ENCODE measurements at regions not wholly inside any gene's neighbourhood (a gene's known extent, or its start where the extent isn't known, plus 50 kb on each side); places are given as distances from the start of the nearest gene placed in this dataset.

DNA sequence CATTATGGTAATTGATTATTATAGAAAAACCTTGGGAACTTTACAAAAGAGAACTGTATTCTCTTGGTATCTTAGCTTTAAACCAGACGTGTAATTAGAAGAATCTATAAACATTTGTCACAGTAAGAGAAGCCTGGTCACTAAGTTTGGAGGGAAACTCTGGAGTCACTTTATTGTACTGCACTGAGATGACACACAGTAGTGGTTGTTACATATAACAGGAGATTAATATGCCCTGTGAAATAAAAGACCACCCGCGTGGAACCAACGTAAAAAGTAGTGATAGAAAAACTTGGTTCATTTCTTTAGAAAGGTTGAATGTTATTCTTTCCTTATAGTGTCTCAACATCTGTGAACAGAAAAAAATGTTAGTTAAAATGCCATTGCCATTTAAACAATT, 416.1 kb downstream of the MDFIC start:
- Histone ChIP-seq H3K27ac (no peak overlapping the region), H3K36me3 (ENCODE audit: insufficient read depth in 1 of 2, low read depth in 1 of 2) (no peaks in the 10 kb centered on the region), H3K9me3 (no peaks in the 10 kb centered on the region), H3K27me3 (ENCODE audit: insufficient read depth in 3 of 3, low read length in 2 of 3) (no peaks in the 10 kb centered on the region), H3K4me1 (no peaks in the 10 kb centered on the region), H3K4me3 (no peak overlapping the region)
- WGBS, 3 donors = 83 to 88% (median 86%) methylated on average over 4 of the region's 4 CpGs
- DNase-seq (no peak), ATAC-seq (no peak)
- intact Hi-C loops (cut with DNase I) = no loop called here
- TF ChIP-seq, protein P1, sequence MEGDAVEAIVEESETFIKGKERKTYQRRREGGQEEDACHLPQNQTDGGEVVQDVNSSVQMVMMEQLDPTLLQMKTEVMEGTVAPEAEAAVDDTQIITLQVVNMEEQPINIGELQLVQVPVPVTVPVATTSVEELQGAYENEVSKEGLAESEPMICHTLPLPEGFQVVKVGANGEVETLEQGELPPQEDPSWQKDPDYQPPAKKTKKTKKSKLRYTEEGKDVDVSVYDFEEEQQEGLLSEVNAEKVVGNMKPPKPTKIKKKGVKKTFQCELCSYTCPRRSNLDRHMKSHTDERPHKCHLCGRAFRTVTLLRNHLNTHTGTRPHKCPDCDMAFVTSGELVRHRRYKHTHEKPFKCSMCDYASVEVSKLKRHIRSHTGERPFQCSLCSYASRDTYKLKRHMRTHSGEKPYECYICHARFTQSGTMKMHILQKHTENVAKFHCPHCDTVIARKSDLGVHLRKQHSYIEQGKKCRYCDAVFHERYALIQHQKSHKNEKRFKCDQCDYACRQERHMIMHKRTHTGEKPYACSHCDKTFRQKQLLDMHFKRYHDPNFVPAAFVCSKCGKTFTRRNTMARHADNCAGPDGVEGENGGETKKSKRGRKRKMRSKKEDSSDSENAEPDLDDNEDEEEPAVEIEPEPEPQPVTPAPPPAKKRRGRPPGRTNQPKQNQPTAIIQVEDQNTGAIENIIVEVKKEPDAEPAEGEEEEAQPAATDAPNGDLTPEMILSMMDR (IDR thresholded peaks at IDR 0.05) = no peak

DNA sequence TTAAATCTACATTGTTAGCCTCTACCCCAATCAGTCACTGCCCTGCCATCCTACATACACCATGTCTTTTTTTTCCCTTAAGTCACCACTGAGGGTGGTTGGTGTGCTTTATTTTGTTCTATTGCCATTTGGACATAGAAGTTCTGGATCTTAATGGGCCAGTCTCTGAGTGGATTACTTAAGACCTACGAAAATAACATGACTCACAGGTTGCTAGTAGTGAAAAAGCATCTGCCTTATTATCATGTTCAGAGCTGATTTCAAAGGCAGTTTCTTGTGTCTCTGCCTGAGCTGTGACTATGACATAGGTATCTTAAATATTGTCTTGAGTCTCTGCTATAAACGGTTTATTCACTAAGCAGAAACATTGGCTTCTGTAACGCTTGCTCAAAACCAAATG, 410.8 kb downstream of the MDFIC start:
- WGBS, 3 donors = 74 to 82% (median 75%) methylated on average over 3 of the region's 3 CpGs

DNA sequence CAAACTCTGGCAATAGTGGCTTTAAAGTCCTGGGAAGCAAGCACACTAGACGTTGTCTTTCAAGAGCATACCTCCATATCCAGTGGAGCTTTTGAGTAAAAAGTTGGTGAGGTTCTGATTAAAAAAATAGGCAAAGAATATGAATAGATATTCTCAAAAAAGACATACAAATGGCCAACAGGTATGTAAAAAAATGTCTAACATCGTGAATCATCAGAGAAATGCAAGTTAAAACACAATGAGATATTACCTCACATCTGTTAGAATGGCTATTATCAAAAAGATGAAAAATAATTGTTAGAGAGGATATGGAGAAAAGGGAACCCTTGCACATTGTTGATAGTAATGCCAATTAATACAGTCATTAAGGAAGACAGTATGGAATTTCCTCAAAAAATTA, 407.1 kb downstream of the MDFIC start:
- ATAC-seq (no peak), DNase-seq (no peak)
- WGBS, 3 donors = 66 to 91% (median 84%) methylated on average over 2 of the region's 2 CpGs
- Histone ChIP-seq H3K4me3 (no peak overlapping the region), H3K27ac (no peak overlapping the region), H3K27me3 (ENCODE audit: insufficient read depth in 3 of 3, low read length in 2 of 3) (no peaks in the 10 kb centered on the region), H3K9me3 (no peaks in the 10 kb centered on the region), H3K36me3 (ENCODE audit: insufficient read depth in 1 of 2, low read depth in 1 of 2) (no peaks in the 10 kb centered on the region), H3K4me1 (no peaks in the 10 kb centered on the region)
- intact Hi-C loops (cut with DNase I) = no loop called here
- TF ChIP-seq, protein P1 (IDR thresholded peaks at IDR 0.05) = no peak

More for the DNA sequence above, 410.8 kb downstream of the MDFIC start:
- no peaks in the 10 kb centered on the region for H3K27me3 ChIP-seq (ENCODE audit: insufficient read depth in 3 of 3, low read length in 2 of 3)
- no peaks in the 10 kb centered on the region for H3K4me1 ChIP-seq
- H3K4me3 ChIP-seq = no peak overlapping the region
- intact Hi-C loops (cut with DNase I) = no loop called here
- DNase-seq = no peak
- ATAC-seq = no peak
- H3K36me3 ChIP-seq (ENCODE audit: insufficient read depth in 1 of 2, low read depth in 1 of 2) = no peaks in the 10 kb centered on the region
- no peak overlapping the region for H3K27ac ChIP-seq
- TF ChIP-seq, protein P1 (IDR thresholded peaks at IDR 0.05) = no peak
- H3K9me3 ChIP-seq = no peaks in the 10 kb centered on the region

DNA sequence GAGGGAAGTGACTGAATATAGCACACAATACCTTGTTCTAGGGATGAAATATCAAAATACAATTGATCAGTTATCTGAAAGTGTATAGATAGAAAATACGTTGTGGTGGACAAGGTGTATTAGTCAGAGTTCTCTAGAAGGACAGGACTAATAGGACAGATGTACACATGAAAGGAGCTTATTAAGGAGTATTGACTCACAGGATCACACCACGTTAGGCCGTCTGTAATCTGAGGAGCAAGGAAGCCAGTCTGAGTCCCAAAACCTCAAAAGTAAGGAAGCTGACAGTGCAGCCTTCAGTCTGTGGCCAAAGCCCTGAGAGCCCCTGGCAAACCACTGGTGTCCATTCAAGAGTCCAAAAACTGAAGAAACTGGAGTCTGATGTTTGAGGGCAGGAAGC, 406.1 kb downstream of the MDFIC start:
- H3K27ac ChIP-seq = no peak overlapping the region
- TF ChIP-seq, protein P1 (IDR thresholded peaks at IDR 0.05) = no peak
- intact Hi-C loops (cut with DNase I) = no loop called here
- no peaks in the 10 kb centered on the region for H3K36me3 ChIP-seq (ENCODE audit: insufficient read depth in 1 of 2, low read depth in 1 of 2)
- ATAC-seq = no peak
- H3K4me1 ChIP-seq = no peaks in the 10 kb centered on the region
- 56 to 63% (median 59%) methylated on average over 3 of the region's 3 CpGs for WGBS, 3 donors
- no peaks in the 10 kb centered on the region for H3K9me3 ChIP-seq
- no peaks in the 10 kb centered on the region for H3K27me3 ChIP-seq (ENCODE audit: insufficient read depth in 3 of 3, low read length in 2 of 3)
- no peak overlapping the region for H3K4me3 ChIP-seq
- no peak for DNase-seq

DNA sequence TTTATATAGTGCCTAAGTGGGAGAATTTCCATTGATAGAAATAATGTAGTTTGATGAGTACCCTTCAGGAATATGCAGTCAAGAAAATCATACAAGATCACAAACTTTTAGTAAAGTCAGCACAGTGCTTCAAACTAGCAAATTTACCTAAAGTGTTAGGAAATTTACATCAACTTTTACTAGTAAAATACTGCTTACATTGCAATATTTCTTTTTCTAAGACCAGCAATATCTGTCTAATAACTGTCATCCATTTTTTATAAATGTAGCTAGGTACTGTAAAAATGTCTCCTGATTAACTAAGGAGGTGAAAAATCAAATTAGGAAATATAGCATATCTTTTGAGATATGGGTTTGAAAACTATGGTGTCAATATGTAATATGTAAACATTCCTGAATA, 405.4 kb downstream of the MDFIC start:
- TF ChIP-seq, protein P1 (IDR thresholded peaks at IDR 0.05) = no peak
- H3K4me3 ChIP-seq = no peak overlapping the region
- intact Hi-C loops (cut with DNase I) = no loop called here
- ATAC-seq (no peak), DNase-seq (no peak)
- no peaks in the 10 kb centered on the region for H3K27me3 ChIP-seq (ENCODE audit: insufficient read depth in 3 of 3, low read length in 2 of 3)
- no peaks in the 10 kb centered on the region for H3K9me3 ChIP-seq
- no peak overlapping the region for H3K27ac ChIP-seq
- H3K36me3 ChIP-seq (ENCODE audit: insufficient read depth in 1 of 2, low read depth in 1 of 2) = no peaks in the 10 kb centered on the region
- no peaks in the 10 kb centered on the region for H3K4me1 ChIP-seq
